HG03175 (cell line): ENCODE measurements at regions not wholly inside any gene's neighbourhood (a gene's known extent, or its start where the extent isn't known, plus 50 kb on each side); places are given as distances from the start of the nearest gene placed in this dataset.

ENCODE experiments used
- ATAC-seq: cut with Tn5 transposase; IDR thresholded peaks from one replicate; pipeline ENCODE4 v1.9.1; 2021; ENCODE audit warnings: mild to moderate bottlenecking, moderate library complexity; ENCODE audit not compliant: unreplicated experiment

- ATAC-seq, result no peak
These were observed 265.5 kb upstream of the ADAMTSL1 start for GRCh38 chr9:18208166-18209059.

DNA sequence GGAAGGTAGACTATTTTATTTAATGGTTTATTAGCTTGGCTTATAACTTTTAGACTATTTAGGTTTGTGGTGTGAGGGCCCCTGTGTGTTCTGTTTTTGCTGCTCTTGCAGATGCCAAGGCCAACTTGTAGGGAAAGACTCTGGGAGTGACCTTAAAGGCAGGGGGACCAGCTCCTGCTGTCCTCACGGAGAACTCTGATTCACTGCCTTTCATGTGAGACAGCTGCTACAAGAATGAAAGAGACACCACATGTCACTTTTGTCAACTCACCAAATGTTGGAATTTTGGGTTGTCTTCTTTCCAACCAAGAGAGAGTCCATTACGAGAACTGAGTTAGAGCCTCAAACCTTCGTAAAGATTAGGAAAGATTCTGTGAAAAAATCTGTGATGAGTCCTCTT lies 258.3 kb upstream of the ADAMTSL1 start:
- ATAC-seq, result no peak

- ATAC-seq, result no peak
These were observed 257.6 kb upstream of the ADAMTSL1 start for GRCh38 chr9:18216376-18216775.

GRCh38 chr9:18228101-18228500 lies 245.9 kb upstream of the ADAMTSL1 start:
- no peak for ATAC-seq

- no peak for ATAC-seq
These were observed 243.8 kb upstream of the ADAMTSL1 start for GRCh38 chr9:18229992-18230676.

GRCh38 chr9:18233311-18233710 lies 240.6 kb upstream of the ADAMTSL1 start:
- ATAC-seq, result no peak

DNA sequence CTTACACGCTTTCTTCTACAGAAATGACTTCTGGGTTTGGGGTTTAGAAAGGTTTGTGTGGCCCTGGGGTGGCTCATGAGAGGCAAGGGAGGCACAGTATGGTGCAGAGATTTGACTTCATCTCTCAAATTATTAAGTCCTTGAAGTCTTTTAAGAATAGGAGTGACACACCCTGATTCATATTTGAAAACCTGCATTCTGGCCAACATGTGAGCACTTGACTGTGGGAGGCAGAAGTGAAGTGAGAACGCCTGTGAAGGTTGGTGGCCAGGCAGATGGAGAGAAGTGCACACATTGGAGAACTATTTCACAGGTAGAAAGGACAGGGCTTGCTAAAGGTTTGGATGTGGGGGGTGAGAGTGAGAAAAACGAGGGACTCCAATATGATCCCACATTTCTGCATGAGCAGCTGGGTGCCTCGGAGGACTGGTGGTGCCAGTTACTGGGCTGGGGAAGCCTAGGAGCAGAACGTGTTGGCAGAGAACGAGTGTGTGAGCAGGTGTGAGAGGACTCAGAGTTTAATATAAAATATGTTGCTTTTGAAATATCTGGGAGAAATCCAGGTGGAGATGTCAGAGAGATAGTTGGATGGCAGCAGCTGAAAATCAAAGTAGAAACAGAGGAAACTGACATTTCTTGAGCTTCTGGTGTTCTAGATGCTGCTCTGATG lies 240.0 kb upstream of the ADAMTSL1 start:
- no peak for ATAC-seq

- ATAC-seq, result no peak
These were observed 238.6 kb upstream of the ADAMTSL1 start for GRCh38 chr9:18235181-18235908.

DNA sequence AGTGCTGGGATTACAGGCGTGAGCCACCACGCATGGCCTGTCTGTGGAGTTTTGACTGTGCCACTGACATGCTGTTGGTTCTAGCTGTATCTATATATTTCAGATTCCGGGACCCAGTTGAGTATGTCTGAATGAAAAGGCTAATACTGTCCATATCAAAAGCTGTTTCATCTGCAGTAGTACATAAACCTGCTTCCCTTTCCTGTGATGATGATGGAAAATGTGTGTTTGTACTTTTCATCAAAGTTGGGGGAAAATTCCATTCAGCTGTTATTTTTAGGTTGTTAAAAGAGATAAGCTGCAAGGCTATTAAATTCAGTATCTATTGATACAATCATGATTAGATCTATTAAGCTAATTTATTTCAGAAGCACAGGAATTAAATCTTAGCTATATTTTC lies 237.6 kb upstream of the ADAMTSL1 start:
- no peak for ATAC-seq

DNA sequence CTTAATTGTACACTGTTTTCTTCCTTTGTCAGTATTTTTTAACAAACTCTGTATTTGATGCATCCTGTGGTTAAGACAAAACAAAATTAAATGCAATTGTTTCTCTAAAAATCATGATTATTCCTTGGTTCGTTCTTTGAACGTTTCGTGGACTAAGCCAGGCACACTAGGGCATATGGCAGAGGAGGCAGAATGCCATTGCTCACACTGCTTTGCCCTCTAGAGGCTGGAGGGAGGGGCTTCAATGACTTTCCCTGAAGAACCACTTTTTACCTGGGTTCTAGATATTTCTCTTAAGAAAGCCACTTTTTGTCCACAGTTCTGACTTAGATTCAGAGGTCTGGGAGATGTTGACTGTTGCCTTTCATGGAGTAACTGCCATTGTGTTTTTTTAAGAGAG lies 236.2 kb upstream of the ADAMTSL1 start:
- ATAC-seq, result no peak

- ATAC-seq, result no peak
These were observed 235.7 kb upstream of the ADAMTSL1 start for GRCh38 chr9:18238254-18238653.

DNA sequence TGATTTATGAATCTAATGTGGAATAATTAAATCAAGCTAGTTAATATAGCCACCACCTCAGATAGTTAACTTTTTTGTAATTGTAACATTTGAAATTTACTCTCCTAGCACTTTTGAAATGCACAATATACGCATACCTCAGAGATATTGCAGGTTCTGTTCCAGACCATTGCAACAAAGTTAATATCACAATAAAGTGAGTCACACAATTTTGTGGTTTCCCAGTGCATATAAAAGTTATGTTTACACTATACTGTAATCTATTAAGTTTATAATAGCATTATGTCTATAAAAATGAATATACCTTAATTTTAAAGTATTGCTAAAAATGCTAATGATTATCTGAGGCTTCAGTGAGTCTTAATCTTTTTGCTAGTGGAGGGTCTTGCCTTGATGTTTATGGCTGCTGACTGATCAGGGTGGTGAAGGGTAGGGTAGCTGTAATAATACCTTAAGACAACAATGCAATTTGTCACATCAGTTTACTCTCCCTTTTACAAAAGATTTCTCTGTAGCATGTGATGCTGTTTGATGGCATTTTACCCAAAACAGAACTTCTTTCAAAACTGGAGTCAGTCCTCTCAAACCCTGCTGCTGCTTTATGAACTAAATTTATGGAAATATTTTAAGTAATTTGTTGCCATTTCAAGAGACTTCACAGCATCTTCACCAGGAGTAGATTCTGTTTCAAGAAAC lies 235.1 kb upstream of the ADAMTSL1 start:
- no peak for ATAC-seq

DNA sequence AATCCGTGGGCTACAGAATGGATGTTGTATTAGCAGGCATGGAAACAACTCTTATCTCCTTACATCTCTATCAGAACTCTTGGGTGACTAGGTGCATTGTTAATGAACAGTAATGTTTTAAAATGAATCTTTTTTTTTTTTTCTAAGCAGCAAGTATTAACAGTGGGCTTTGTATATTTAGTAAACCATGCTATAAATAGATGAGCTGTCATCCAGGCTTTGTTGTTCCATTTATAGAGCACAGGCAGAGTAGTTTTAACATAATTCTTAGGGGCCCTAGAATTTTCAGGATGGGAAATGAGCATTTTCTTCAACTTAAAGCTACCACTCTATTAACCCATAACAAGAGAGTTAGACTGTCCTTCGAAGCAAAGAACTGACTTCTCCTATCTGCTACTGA lies 233.7 kb upstream of the ADAMTSL1 start:
- no peak for ATAC-seq

GRCh38 chr9:18245911-18246310 lies 228.0 kb upstream of the ADAMTSL1 start:
- ATAC-seq, result no peak

DNA sequence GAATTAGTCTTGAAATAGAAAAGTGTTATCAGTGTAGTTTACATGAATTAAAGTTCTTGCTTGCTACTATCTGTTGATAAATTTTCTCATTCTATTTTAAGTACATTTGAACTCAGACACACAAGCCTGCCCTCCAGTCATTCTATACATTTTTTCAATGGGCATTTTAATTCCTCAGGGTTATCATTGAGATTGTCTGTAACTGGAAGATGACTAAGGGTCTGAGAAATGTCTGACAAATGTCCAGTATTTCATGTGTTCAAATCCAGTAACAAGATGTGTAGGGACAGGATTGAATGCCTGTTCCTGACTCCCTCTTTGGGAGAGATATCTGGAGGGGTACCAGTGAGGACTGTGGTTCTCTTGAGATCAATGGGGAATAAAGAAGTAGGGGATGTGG lies 223.9 kb upstream of the ADAMTSL1 start:
- no peak for ATAC-seq

DNA sequence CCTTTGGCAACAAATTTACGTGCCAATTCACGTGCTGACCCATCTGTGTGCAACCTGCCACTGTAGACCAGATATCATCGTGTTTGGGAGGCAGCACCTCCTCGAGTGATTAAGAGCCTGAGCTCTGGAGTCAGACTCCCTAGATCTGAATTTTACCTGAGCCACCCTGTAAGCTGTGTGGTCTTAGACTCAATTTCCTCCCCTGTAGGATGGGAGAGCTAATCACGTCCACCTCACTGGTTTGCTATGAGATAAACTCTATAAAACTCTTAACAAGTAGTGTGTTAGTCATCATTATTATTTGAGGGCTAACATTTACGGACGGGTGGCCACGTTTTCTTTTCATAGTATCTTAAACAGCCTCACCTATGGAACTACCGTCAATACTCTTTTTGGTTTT lies 220.0 kb upstream of the ADAMTSL1 start:
- no peak for ATAC-seq

GRCh38 chr9:18255158-18255629 lies 218.8 kb upstream of the ADAMTSL1 start:
- ATAC-seq, result peak; percentile 95

DNA sequence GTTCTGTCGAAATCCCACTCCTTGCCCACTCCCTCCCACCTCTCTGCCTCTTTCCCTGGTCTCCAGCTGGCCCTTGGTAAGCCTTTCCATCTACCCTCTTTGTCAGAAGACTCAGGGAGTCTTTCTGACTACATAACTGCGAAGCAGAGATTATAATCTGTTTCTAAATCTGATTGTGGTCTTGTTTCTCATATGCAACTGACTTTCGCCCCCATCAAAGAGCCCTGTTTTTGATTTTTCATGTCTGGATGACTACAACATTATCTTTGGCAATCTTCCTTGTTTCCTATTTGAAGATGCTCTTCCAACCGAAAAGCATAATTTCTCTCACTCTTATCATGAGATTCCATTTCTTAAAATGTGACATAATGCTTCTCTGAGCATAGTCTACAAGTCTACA lies 218.2 kb upstream of the ADAMTSL1 start:
- ATAC-seq, result no peak

DNA sequence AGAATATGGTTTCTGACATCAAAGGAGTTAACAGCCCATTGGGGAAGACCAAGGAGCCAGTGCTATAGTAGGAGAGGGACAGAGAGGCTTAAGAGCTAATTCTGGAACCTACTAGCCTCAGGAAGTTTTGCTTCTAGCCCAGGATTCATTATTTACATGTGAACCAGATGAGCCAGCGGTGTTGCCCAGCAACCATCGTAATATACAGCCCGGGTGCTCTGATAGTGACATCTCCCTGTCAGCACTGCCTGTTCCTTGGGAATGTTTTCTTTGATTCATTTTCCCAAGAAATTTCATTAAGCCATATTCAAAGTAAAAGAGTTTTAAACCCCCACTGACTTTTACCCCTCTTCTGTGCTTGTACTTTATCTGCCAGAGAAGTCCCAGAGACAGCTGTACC lies 217.4 kb upstream of the ADAMTSL1 start:
- ATAC-seq, result no peak

GRCh38 chr9:18260521-18260920 lies 213.4 kb upstream of the ADAMTSL1 start:
- ATAC-seq, result no peak
